ENCODE measurements at regions not wholly inside any gene's neighbourhood (a gene's known extent, or its start where the extent isn't known, plus 50 kb on each side); places are given as distances from the start of the nearest gene placed in this dataset.
A peak's percentile ranks its signal among the peaks of the same experiment; 100 is the strongest.

- no peak for DNase-seq (ENCODE audit: low read depth)
These were observed 391.8 kb downstream of the KLF5 start for GRCh38 chr13:73450583-73450982.

- no peak for DNase-seq (ENCODE audit: low read depth)
These were observed 390.4 kb downstream of the KLF5 start for GRCh38 chr13:73449252-73449651.

- no peak for DNase-seq (ENCODE audit: low read depth)
These were observed 381.6 kb downstream of the KLF5 start for GRCh38 chr13:73440296-73440895.

- DNase-seq (ENCODE audit: low read depth), result no peak
These were observed 375.1 kb downstream of the KLF5 start for GRCh38 chr13:73433890-73434289.

GRCh38 chr13:73433458-73433857, 374.7 kb downstream of the KLF5 start:
- DNase-seq (ENCODE audit: low read depth), result no peak

GRCh38 chr13:73429701-73430100, 370.9 kb downstream of the KLF5 start:
- DNase-seq (ENCODE audit: low read depth), result no peak

- DNase-seq (ENCODE audit: low read depth), result no peak
These were observed 369.9 kb downstream of the KLF5 start for GRCh38 chr13:73428706-73429105.

- DNase-seq (ENCODE audit: low read depth), result peak; percentile 31
These were observed 369.3 kb downstream of the KLF5 start for GRCh38 chr13:73428137-73428536.

- no peak for DNase-seq (ENCODE audit: low read depth)
These were observed 364.2 kb downstream of the KLF5 start for GRCh38 chr13:73422973-73423372.

- DNase-seq (ENCODE audit: low read depth), result no peak
These were observed 362.6 kb downstream of the KLF5 start for GRCh38 chr13:73421310-73421912.

- DNase-seq (ENCODE audit: low read depth), result no peak
These were observed 360.4 kb downstream of the KLF5 start for GRCh38 chr13:73419186-73419585.

GRCh38 chr13:73417012-73417615, 358.3 kb downstream of the KLF5 start:
- no peak for DNase-seq (ENCODE audit: low read depth)

GRCh38 chr13:73416093-73416492, 357.3 kb downstream of the KLF5 start:
- no peak for DNase-seq (ENCODE audit: low read depth)

GRCh38 chr13:73413656-73414055, 354.9 kb downstream of the KLF5 start:
- no peak for DNase-seq (ENCODE audit: low read depth)

- DNase-seq (ENCODE audit: low read depth), result no peak
These were observed 354.1 kb downstream of the KLF5 start for GRCh38 chr13:73412933-73413332.

- no peak for DNase-seq (ENCODE audit: low read depth)
These were observed 352.4 kb downstream of the KLF5 start for GRCh38 chr13:73411067-73411809.

GRCh38 chr13:73406454-73406853, 347.6 kb downstream of the KLF5 start:
- DNase-seq (ENCODE audit: low read depth), result no peak

- DNase-seq (ENCODE audit: low read depth), result no peak
These were observed 345.8 kb downstream of the KLF5 start for GRCh38 chr13:73404581-73404980.

- DNase-seq (ENCODE audit: low read depth), result no peak
These were observed 344.7 kb downstream of the KLF5 start for GRCh38 chr13:73403355-73404120.

- DNase-seq (ENCODE audit: low read depth), result no peak
These were observed 343.0 kb downstream of the KLF5 start for GRCh38 chr13:73401769-73402168.

- no peak for DNase-seq (ENCODE audit: low read depth)
These were observed 340.8 kb downstream of the KLF5 start for GRCh38 chr13:73399347-73400216.

Measured in stromal cell of bone marrow (primary cell).